Mammary epithelial cell (primary cell): ENCODE measurements at regions not wholly inside any gene's neighbourhood (a gene's known extent, or its start where the extent isn't known, plus 50 kb on each side); places are given as distances from the start of the nearest gene placed in this dataset.

ENCODE experiments used
- CTCF ChIP-seq, 2 donors: IDR thresholded peaks in 1 of 2; conservative IDR thresholded peaks in 1 of 2; 2 replicates each; pipeline ENCODE4 v1.5.1; 2011 to 2012; ENCODE audit warnings: inconsistent platforms in 2 of 2, low read length in 2 of 2, mild to moderate bottlenecking in 2 of 2, control low read depth in 1 of 2, low read depth in 1 of 2; ENCODE audit not compliant: insufficient read depth in 1 of 2; ENCODE audit errors: extremely low read depth in 1 of 2
- EZH2 ChIP-seq: IDR thresholded peaks from 2 replicates; pipeline ENCODE4 v1.6.1; 2012; ENCODE audit warnings: low read length, inconsistent platforms, borderline replicate concordance

GRCh38 chr2:128477026-128477820 lies 158.6 kb upstream of the HS6ST1 start:
- TF ChIP-seq CTCF (conservative IDR thresholded peaks at IDR 0.05 in 1 of 2, IDR thresholded peaks at IDR 0.05 in 1 of 2; ENCODE audit: extremely low read depth in 1 of 2, insufficient read depth in 1 of 2, low read depth in 1 of 2, low read length in 2 of 2) (no peak), EZH2 (no peak)
